Osteoblast (primary cell): ENCODE measurements at regions not wholly inside any gene's neighbourhood (a gene's known extent, or its start where the extent isn't known, plus 50 kb on each side); places are given as distances from the start of the nearest gene placed in this dataset.
A peak's percentile ranks its signal among the peaks of the same experiment; 100 is the strongest.

Source experiments
- DNase-seq: peaks from one replicate; pipeline ENCODE4 v3.0.0; 2011; ENCODE audit warnings: low spot score, mixed read lengths; ENCODE audit not compliant: insufficient read length; ENCODE audit errors: missing footprints
- H2AFZ ChIP-seq: 2 replicates; pipeline ENCODE4 v1.6.0; 2011; ENCODE audit warnings: mild to moderate bottlenecking, low read length
- H3K27ac ChIP-seq: 2 replicates; pipeline ENCODE4 v1.5.1; 2011; ENCODE audit warnings: mild to moderate bottlenecking, low read depth, low read length, moderate library complexity
- H3K27me3 ChIP-seq: 2 replicates; pipeline ENCODE4 v1.6.0; 2012; ENCODE audit warnings: mild to moderate bottlenecking, control low read depth, inconsistent platforms, low read length, moderate library complexity; ENCODE audit not compliant: insufficient read depth
- H3K36me3 ChIP-seq: 2 replicates; pipeline ENCODE4 v1.5.1; 2011; ENCODE audit warnings: mild to moderate bottlenecking, low read length, control low read depth, moderate library complexity; ENCODE audit not compliant: insufficient read depth
- H3K4me1 ChIP-seq: 2 replicates; pipeline ENCODE4 v1.5.1; 2011; ENCODE audit warnings: mild to moderate bottlenecking, low read length, control low read depth, moderate library complexity; ENCODE audit not compliant: insufficient read depth
- H3K4me2 ChIP-seq: 2 replicates; pipeline ENCODE4 v1.6.0; 2011; ENCODE audit warnings: mild to moderate bottlenecking, low read length; ENCODE audit not compliant: insufficient read depth
- H3K4me3 ChIP-seq: fragments of 200-600 bp; sonication (generic); 3 replicates; pipeline ENCODE4 v1.5.1; 2012; ENCODE audit warnings: mild to moderate bottlenecking, low read length, inconsistent platforms; ENCODE audit not compliant: insufficient read depth
- H3K79me2 ChIP-seq: 2 replicates; pipeline ENCODE4 v1.6.0; 2012; ENCODE audit warnings: mild to moderate bottlenecking, low read length, control low read depth, inconsistent platforms; ENCODE audit not compliant: insufficient read depth
- H3K9me3 ChIP-seq: 2 replicates; pipeline ENCODE4 v1.5.1; 2011; ENCODE audit warnings: low read depth, low read length, control low read depth
- H4K20me1 ChIP-seq: 2 replicates; pipeline ENCODE4 v1.6.0; 2012; ENCODE audit warnings: mild to moderate bottlenecking, low read length, control low read depth; ENCODE audit not compliant: insufficient read depth
- CTCF ChIP-seq: IDR thresholded peaks from 2 replicates; pipeline ENCODE4 v1.5.1; 2011; ENCODE audit warnings: mild to moderate bottlenecking, low read depth, low read length, moderate library complexity; ENCODE audit errors: extremely low read depth

GRCh38 chr5:67581203-67581602 lies 384.6 kb upstream of the CD180 start:
- no peak for TF ChIP-seq CTCF
- Histone ChIP-seq H3K4me2 (no peak overlapping the region), H3K4me3 (no peak overlapping the region), H3K27me3 (no peaks in the 10 kb centered on the region), H3K9me3 (no peaks in the 10 kb centered on the region), H2AFZ (no peak overlapping the region), H3K27ac (no peak overlapping the region), H3K4me1 (no peaks in the 10 kb centered on the region), H3K36me3 (no peaks in the 10 kb centered on the region), H4K20me1 (no peaks in the 10 kb centered on the region), H3K79me2 (no peaks in the 10 kb centered on the region)
- no peak for DNase-seq

GRCh38 chr5:67578011-67578410 lies 381.4 kb upstream of the CD180 start:
- no peak for TF ChIP-seq CTCF
- Histone ChIP-seq H3K79me2 (no peaks in the 10 kb centered on the region), H3K4me1 (no peaks in the 10 kb centered on the region), H2AFZ (peak overlapping the region; percentile 43), H3K36me3 (no peaks in the 10 kb centered on the region), H3K4me2 (no peak overlapping the region), H4K20me1 (no peaks in the 10 kb centered on the region), H3K27me3 (no peaks in the 10 kb centered on the region), H3K9me3 (no peaks in the 10 kb centered on the region), H3K27ac (no peak overlapping the region), H3K4me3 (no peak overlapping the region)
- no peak for DNase-seq

- Histone ChIP-seq H3K9me3 (no peaks in the 10 kb centered on the region), H3K4me1 (no peaks in the 10 kb centered on the region), H3K4me2 (no peak overlapping the region), H3K27me3 (no peaks in the 10 kb centered on the region), H3K36me3 (no peaks in the 10 kb centered on the region), H4K20me1 (no peaks in the 10 kb centered on the region), H2AFZ (no peak overlapping the region), H3K79me2 (no peaks in the 10 kb centered on the region), H3K4me3 (no peak overlapping the region), H3K27ac (no peak overlapping the region)
- no peak for TF ChIP-seq CTCF
- DNase-seq = peak; percentile 26
Measured at GRCh38 chr5:67577424-67577823, 380.8 kb upstream of the CD180 start.

- no peak overlapping the region for H3K27ac ChIP-seq
- H3K9me3 ChIP-seq = no peaks in the 10 kb centered on the region
- no peak overlapping the region for H3K4me2 ChIP-seq
- TF ChIP-seq CTCF = no peak
- no peak overlapping the region for H3K4me3 ChIP-seq
- H3K79me2 ChIP-seq = no peaks in the 10 kb centered on the region
- H3K4me1 ChIP-seq = no peaks in the 10 kb centered on the region
- H4K20me1 ChIP-seq = no peaks in the 10 kb centered on the region
- H3K27me3 ChIP-seq = no peaks in the 10 kb centered on the region
- DNase-seq = no peak
- H3K36me3 ChIP-seq = no peaks in the 10 kb centered on the region
- H2AFZ ChIP-seq = no peak overlapping the region
Measured at GRCh38 chr5:67576112-67576511, 379.5 kb upstream of the CD180 start.
